Mammary epithelial cell (primary cell): ENCODE measurements at regions not wholly inside any gene's neighbourhood (a gene's known extent, or its start where the extent isn't known, plus 50 kb on each side); places are given as distances from the start of the nearest gene placed in this dataset.

ENCODE experiments used
- EZH2 ChIP-seq: IDR thresholded peaks from 2 replicates; pipeline ENCODE4 v1.6.1; 2012; ENCODE audit warnings: low read length, inconsistent platforms, borderline replicate concordance
- TF ChIP-seq, protein P1 (sequence below), 2 donors: IDR thresholded peaks in 1 of 2; conservative IDR thresholded peaks in 1 of 2; 2 replicates each; pipeline ENCODE4 v1.5.1; 2011 to 2012; ENCODE audit warnings: inconsistent platforms in 2 of 2, low read length in 2 of 2, mild to moderate bottlenecking in 2 of 2, control low read depth in 1 of 2, low read depth in 1 of 2; ENCODE audit not compliant: insufficient read depth in 1 of 2; ENCODE audit errors: extremely low read depth in 1 of 2

DNA sequence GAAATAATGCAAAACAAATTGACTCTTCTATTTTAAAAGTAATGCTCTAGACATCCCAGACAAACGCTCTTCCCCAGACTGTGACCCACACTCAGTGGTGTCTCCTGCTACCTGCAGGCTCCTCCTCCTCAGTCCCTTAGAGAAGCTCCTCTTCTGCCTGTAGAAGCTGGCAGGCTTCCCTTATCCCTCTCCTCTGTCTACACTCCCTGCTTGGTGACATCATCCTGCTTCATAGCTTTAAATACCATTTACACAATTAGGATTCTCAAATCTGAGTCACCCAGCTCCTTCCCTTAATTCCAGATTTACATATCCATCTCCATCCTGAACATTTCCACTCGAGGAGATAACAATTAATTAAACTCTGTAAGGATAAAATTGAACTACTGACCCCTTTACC is 167.9 kb downstream of the FBXO15 start:
- TF ChIP-seq, protein P1, sequence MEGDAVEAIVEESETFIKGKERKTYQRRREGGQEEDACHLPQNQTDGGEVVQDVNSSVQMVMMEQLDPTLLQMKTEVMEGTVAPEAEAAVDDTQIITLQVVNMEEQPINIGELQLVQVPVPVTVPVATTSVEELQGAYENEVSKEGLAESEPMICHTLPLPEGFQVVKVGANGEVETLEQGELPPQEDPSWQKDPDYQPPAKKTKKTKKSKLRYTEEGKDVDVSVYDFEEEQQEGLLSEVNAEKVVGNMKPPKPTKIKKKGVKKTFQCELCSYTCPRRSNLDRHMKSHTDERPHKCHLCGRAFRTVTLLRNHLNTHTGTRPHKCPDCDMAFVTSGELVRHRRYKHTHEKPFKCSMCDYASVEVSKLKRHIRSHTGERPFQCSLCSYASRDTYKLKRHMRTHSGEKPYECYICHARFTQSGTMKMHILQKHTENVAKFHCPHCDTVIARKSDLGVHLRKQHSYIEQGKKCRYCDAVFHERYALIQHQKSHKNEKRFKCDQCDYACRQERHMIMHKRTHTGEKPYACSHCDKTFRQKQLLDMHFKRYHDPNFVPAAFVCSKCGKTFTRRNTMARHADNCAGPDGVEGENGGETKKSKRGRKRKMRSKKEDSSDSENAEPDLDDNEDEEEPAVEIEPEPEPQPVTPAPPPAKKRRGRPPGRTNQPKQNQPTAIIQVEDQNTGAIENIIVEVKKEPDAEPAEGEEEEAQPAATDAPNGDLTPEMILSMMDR (conservative IDR thresholded peaks at IDR 0.05 in 1 of 2, IDR thresholded peaks at IDR 0.05 in 1 of 2; ENCODE audit: extremely low read depth in 1 of 2, insufficient read depth in 1 of 2, low read depth in 1 of 2, low read length in 2 of 2) = no peak
- TF ChIP-seq EZH2 = no peak
